H9 (cell line): ENCODE measurements at regions not wholly inside any gene's neighbourhood (a gene's known extent, or its start where the extent isn't known, plus 50 kb on each side); places are given as distances from the start of the nearest gene placed in this dataset.

Experiments used
- DNase-seq: peaks from one replicate; pipeline ENCODE4 v3.0.0-alpha.2; 2017
- H2AFZ ChIP-seq: one replicate; pipeline ENCODE4 v1.6.1; 2013; ENCODE audit warnings: mild to moderate bottlenecking, low read length, control low read depth, moderate library complexity
- H2AK5ac ChIP-seq: 2 replicates; pipeline ENCODE4 v1.6.1; 2013; ENCODE audit warnings: low read length, control low read depth, mixed read lengths; ENCODE audit not compliant: insufficient read length
- H2BK120ac ChIP-seq: one replicate; pipeline ENCODE4 v1.6.1; 2013; ENCODE audit warnings: low read depth, mild to moderate bottlenecking, low read length, control low read depth, inconsistent platforms; ENCODE audit not compliant: poor library complexity, severe bottlenecking
- H2BK12ac ChIP-seq: 2 replicates; pipeline ENCODE4 v1.6.1; 2013; ENCODE audit warnings: low read length, control low read depth, mixed read lengths, low read depth; ENCODE audit not compliant: insufficient read length
- H2BK15ac ChIP-seq: 2 replicates; pipeline ENCODE4 v1.6.1; 2013; ENCODE audit warnings: low read depth, low read length, control low read depth
- H2BK20ac ChIP-seq: one replicate; pipeline ENCODE4 v1.6.1; 2013; ENCODE audit warnings: low read depth, mild to moderate bottlenecking, low read length, control low read depth, inconsistent platforms; ENCODE audit not compliant: poor library complexity, severe bottlenecking
- H2BK5ac ChIP-seq: 2 replicates; pipeline ENCODE4 v1.6.1; 2013; ENCODE audit warnings: low read length, control low read depth, mixed read lengths; ENCODE audit not compliant: insufficient read length
- H3K14ac ChIP-seq: 2 replicates; pipeline ENCODE4 v1.6.1; 2013; ENCODE audit warnings: low read length, control low read depth; ENCODE audit not compliant: insufficient read depth
- H3K18ac ChIP-seq: 2 replicates; pipeline ENCODE4 v1.6.1; 2013; ENCODE audit warnings: low read depth, mild to moderate bottlenecking, mixed read lengths, low read length, control low read depth; ENCODE audit not compliant: insufficient read length
- H3K23ac ChIP-seq: 2 replicates; pipeline ENCODE4 v1.6.1; 2013; ENCODE audit warnings: low read length, control low read depth, mixed read lengths, low read depth; ENCODE audit not compliant: insufficient read length
- H3K23me2 ChIP-seq: 2 replicates; pipeline ENCODE4 v1.6.1; 2013; ENCODE audit warnings: low read depth, mild to moderate bottlenecking, mixed read lengths, low read length, control low read depth; ENCODE audit not compliant: insufficient read length, poor library complexity, severe bottlenecking
- H3K27ac ChIP-seq: 2 replicates; pipeline ENCODE4 v1.5.1; 2013; ENCODE audit warnings: low read length, control low read depth, mixed read lengths, low read depth; ENCODE audit not compliant: insufficient read length
- H3K27me3 ChIP-seq: 2 replicates; pipeline ENCODE4 v1.6.1; 2013; ENCODE audit warnings: low read length, control low read depth, inconsistent platforms; ENCODE audit not compliant: insufficient read depth
- H3K4ac ChIP-seq: 2 replicates; pipeline ENCODE4 v1.6.1; 2013; ENCODE audit warnings: low read depth, mild to moderate bottlenecking, control low read depth, inconsistent platforms, low read length, moderate library complexity
- H3K4me1 ChIP-seq: 2 replicates; pipeline ENCODE4 v1.6.1; 2013; ENCODE audit warnings: low read length, control low read depth, inconsistent platforms; ENCODE audit not compliant: insufficient read depth
- H3K4me2 ChIP-seq: 2 replicates; pipeline ENCODE4 v1.6.1; 2013; ENCODE audit warnings: low read length, control low read depth, mixed read lengths; ENCODE audit not compliant: insufficient read length, insufficient read depth
- H3K56ac ChIP-seq: 2 replicates; pipeline ENCODE4 v1.6.1; 2013; ENCODE audit warnings: low read depth, mild to moderate bottlenecking, mixed read lengths, low read length, control low read depth; ENCODE audit not compliant: insufficient read length
- H3K79me1 ChIP-seq: 2 replicates; pipeline ENCODE4 v1.6.1; 2013; ENCODE audit warnings: low read depth, mild to moderate bottlenecking, moderate library complexity, low read length, control low read depth, inconsistent platforms; ENCODE audit not compliant: insufficient read depth, poor library complexity, severe bottlenecking
- H3K79me2 ChIP-seq: 2 replicates; pipeline ENCODE4 v1.6.1; 2013; ENCODE audit warnings: low read length, control low read depth, inconsistent platforms; ENCODE audit not compliant: insufficient read depth
- H3K9ac ChIP-seq: 2 replicates; pipeline ENCODE4 v1.6.1; 2013; ENCODE audit warnings: low read length, control low read depth, mixed read lengths; ENCODE audit not compliant: insufficient read length; ENCODE audit errors: extremely low read depth
- H3K9me3 ChIP-seq: one replicate; pipeline ENCODE4 v1.6.1; 2013; ENCODE audit warnings: low read depth, low read length, inconsistent platforms; ENCODE audit not compliant: control insufficient read depth
- H3T11ph ChIP-seq: one replicate; pipeline ENCODE4 v1.6.1; 2013; ENCODE audit warnings: mild to moderate bottlenecking, low read length, control low read depth, inconsistent platforms
- H4K20me1 ChIP-seq: one replicate; pipeline ENCODE4 v1.6.1; 2013; ENCODE audit not compliant: control insufficient read depth, insufficient read length, insufficient read depth
- H4K5ac ChIP-seq: 2 replicates; pipeline ENCODE4 v1.6.1; 2013; ENCODE audit warnings: low read depth, mild to moderate bottlenecking, mixed read lengths, low read length, control low read depth; ENCODE audit not compliant: insufficient read length
- H4K8ac ChIP-seq: replicated peaks from 2 replicates; pipeline ENCODE4 v1.6.1; 2013; ENCODE audit warnings: low read length, control low read depth, mixed read lengths, low read depth; ENCODE audit not compliant: insufficient read length
- H4K91ac ChIP-seq: 2 replicates; pipeline ENCODE4 v1.6.1; 2013; ENCODE audit warnings: low read depth, mild to moderate bottlenecking, moderate library complexity, mixed read lengths, low read length, control low read depth; ENCODE audit not compliant: insufficient read length
- H3K27ac Mint-ChIP-seq, 3 experiments: 2 replicates in 2 of 3; 3 replicates in 1 of 3; pipeline ENCODE4 v1.8.0; 2020 to 2021; ENCODE audit warnings: mixed read lengths in 3 of 3, mild to moderate bottlenecking in 1 of 3, moderate library complexity in 1 of 3
- H3K27me3 Mint-ChIP-seq: 2 replicates; pipeline ENCODE4 v1.8.0; 2021; ENCODE audit warnings: low read depth, mild to moderate bottlenecking, moderate library complexity, mixed read lengths
- H3K36me3 Mint-ChIP-seq, 3 experiments: 2 replicates in 2 of 3; 3 replicates in 1 of 3; pipeline ENCODE4 v1.8.0; 2020 to 2021; ENCODE audit warnings: low read depth in 3 of 3, mixed read lengths in 3 of 3; ENCODE audit not compliant: insufficient read depth in 1 of 3
- H3K4me1 Mint-ChIP-seq, 2 experiments: 2 replicates each; pipeline ENCODE4 v1.8.0; 2020; ENCODE audit warnings: mixed read lengths in 2 of 2
- H3K4me3 Mint-ChIP-seq, 2 experiments: 2 replicates in 1 of 2; 3 replicates in 1 of 2; pipeline ENCODE4 v1.8.0; 2020 to 2021; ENCODE audit warnings: mild to moderate bottlenecking in 2 of 2, mixed read lengths in 2 of 2, moderate library complexity in 1 of 2
- H3K9me3 Mint-ChIP-seq, 2 experiments: 2 replicates in 1 of 2; 3 replicates in 1 of 2; pipeline ENCODE4 v1.8.0; 2020; ENCODE audit warnings: mild to moderate bottlenecking in 2 of 2, mixed read lengths in 2 of 2, moderate library complexity in 1 of 2
- CTCF ChIP-seq: fragments of 200-600 bp; sonication (generic); conservative IDR thresholded peaks from 3 replicates; pipeline ENCODE4 v1.8.0; 2021; ENCODE audit warnings: antibody characterized with exemption, mild to moderate bottlenecking
- WGBS: extraction: QIAGEN DNeasy Blood & Tissue Kit; methylation state at CpG from one replicate; pipeline ENCODE4 v1.1.7; 2013; ENCODE audit warnings: missing lambda C conversion rate, low lambda C conversion rate, mixed read lengths; ENCODE audit not compliant: insufficient read length; ENCODE audit errors: extremely low coverage; 5-methylcytosine and 5-hydroxymethylcytosine counted together

- no peaks in the 10 kb centered on the region for H4K20me1 ChIP-seq
- no peak overlapping the region for H2BK5ac ChIP-seq
- TF ChIP-seq CTCF: no peak
- no peak overlapping the region for H3K56ac ChIP-seq
- no CpG with 5 or more reads among the region's 12 CpGs for WGBS
- no peak overlapping the region for H3K27ac Mint-ChIP-seq
- H3K4ac ChIP-seq: no peak overlapping the region
- peaks cover 13 to 24% of the 10 kb centered on the region in 2 experiments for H3K4me1 Mint-ChIP-seq
- no peak overlapping the region for H3K4me2 ChIP-seq
- no peaks in the 10 kb centered on the region for H3K9me3 ChIP-seq
- H3T11ph ChIP-seq: no peak overlapping the region
- no peak overlapping the region for H4K5ac ChIP-seq
- no peak for DNase-seq
- H3K9ac ChIP-seq: no peak overlapping the region
- H3K36me3 Mint-ChIP-seq: no peaks in the 10 kb centered on the region; a peak in 1 of 7 replicates
- no peak overlapping the region for H2BK120ac ChIP-seq
- H3K4me3 Mint-ChIP-seq: no peak overlapping the region
- H2BK20ac ChIP-seq: no peak overlapping the region
- no peaks in the 10 kb centered on the region for H3K4me1 ChIP-seq
- H3K18ac ChIP-seq: no peak overlapping the region
- no peak overlapping the region for H2BK12ac ChIP-seq
- peaks cover 2% of the 10 kb centered on the region; the same call in 1 of the 2 replicates for H3K27me3 Mint-ChIP-seq
- H3K14ac ChIP-seq: no peak overlapping the region
- no peaks in the 10 kb centered on the region for H3K79me2 ChIP-seq
- no peak overlapping the region for H4K8ac ChIP-seq
- H3K27ac ChIP-seq: no peak overlapping the region
- no peak overlapping the region for H3K23ac ChIP-seq
- no peaks in the 10 kb centered on the region for H3K27me3 ChIP-seq
- H3K79me1 ChIP-seq: no peaks in the 10 kb centered on the region
- no peak overlapping the region for H4K91ac ChIP-seq
- no peak overlapping the region for H2AK5ac ChIP-seq
- no peak overlapping the region for H2AFZ ChIP-seq
- no peak overlapping the region for H2BK15ac ChIP-seq
- H3K23me2 ChIP-seq: no peaks in the 10 kb centered on the region
- no peaks in the 10 kb centered on the region; a peak in 1 of 5 replicates for H3K9me3 Mint-ChIP-seq
Observed at GRCh38 chr15:99472416-99473145, 93.2 kb upstream of the MEF2A start.
